GM19043 (cell line): ENCODE measurements at regions not wholly inside any gene's neighbourhood (a gene's known extent, or its start where the extent isn't known, plus 50 kb on each side); places are given as distances from the start of the nearest gene placed in this dataset.
A peak's percentile ranks its signal among the peaks of the same experiment; 100 is the strongest.

ENCODE experiments used
- ATAC-seq: cut with Tn5 transposase; IDR thresholded peaks from one replicate; pipeline ENCODE4 v1.9.1; 2021; ENCODE audit warnings: low read depth; ENCODE audit not compliant: unreplicated experiment

DNA sequence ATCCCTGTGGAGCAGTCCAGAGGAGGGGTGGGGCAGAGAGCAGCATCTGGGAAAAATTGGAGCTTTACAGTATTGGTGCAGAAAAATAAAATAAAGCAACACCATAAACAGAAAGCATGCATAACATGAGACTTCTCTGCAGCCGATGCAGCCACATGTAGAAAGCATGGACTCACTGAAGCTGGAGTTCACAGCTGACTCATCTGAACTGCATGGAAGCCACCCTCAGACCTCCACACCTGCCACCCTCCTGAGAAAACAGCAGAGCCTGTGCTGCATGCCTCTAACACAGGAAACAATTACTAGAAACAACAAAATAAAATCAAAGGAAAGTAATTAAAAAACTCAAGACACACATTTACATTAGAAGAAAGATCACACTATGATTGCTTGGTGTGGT lies 169.4 kb upstream of the ALKAL2 start:
- ATAC-seq = no peak

GRCh38 chr2:455913-456312 lies 168.0 kb upstream of the ALKAL2 start:
- no peak for ATAC-seq

- ATAC-seq = no peak
These were observed 167.3 kb upstream of the ALKAL2 start for GRCh38 chr2:455015-455705.

- ATAC-seq = no peak
These were observed 165.2 kb upstream of the ALKAL2 start for GRCh38 chr2:453132-453531.

DNA sequence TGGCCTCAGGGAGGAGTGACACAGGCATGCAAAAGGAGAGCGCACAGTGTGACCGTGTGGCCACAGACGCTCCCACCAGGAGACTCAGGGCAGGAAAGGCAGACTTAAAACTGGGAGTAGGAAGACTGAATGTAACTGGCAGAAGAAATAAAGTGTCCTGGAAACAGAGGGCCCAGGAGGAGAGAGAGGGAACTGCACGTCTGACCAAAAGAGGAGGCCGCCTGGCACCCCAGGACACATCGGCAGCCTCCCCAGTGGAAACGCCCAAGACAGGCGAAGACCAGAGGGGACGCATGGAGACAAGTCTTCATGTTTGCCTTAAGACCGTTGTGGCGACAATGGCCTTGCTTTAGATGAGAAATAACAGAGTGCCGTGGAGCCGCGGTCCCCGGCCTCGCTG lies 163.6 kb upstream of the ALKAL2 start:
- ATAC-seq = no peak

GRCh38 chr2:449246-450067 lies 161.6 kb upstream of the ALKAL2 start:
- ATAC-seq = no peak

DNA sequence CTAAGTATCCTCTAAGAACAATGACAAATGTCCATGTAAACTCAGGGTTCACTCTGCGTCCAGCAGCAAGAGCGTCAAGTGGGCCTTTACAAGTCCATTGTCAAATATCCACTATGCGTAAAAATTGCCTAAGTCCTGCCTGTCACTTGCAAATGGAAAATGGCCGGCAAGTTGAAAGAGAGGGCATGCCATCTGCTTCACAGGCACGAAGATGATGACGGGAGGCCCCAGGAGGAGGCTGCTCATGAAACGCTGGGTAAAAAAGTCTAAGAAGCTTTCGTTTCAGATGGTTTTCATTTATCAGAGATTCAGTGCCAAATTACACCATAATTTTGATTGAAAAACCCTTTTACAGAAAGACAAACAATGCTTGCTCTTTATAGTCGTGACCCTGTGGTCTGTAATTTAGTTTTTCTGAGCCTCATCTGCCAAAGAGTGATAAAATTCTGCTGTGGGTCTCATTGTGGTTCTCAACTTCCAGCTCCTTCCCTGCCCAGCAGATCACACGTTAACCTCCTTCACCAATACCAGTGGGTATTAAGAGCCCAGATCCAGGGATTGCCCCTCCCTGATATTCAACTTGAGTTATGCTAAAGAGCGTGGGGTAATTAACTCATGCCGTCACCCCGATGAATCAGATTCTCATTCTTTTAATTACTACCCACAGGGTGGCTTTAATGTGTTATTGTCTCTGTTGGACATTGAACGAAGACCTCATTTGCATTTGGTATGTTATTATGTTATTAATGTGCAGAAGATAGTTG lies 160.2 kb upstream of the ALKAL2 start:
- no peak for ATAC-seq

DNA sequence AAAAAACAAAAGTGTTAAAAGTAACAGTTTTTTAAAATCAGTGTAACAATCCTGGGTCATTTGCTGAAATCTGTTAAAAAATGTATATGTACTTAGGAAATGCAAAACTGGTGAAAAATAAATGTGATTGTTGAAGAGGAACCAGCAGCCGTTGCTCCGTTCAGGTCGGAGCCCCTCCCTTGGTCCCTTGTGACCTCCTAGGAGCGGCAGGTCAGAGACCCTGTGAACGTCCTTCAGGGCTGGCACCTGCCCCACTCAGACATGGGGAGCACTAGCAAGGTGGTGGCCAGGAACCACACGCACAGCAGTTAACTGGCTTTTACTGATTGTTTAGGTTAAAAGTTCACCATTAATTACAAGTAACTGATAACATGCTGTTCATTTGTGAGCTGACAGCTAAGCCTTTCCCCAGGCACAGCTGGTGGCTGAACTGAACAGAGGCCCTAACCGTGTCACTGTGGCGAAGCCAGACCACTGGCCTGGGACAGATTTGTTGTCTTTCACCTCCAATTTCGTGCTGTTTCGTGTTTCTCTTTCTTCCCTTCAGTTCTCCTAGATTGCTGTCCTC lies 159.2 kb upstream of the ALKAL2 start:
- ATAC-seq = no peak

GRCh38 chr2:446303-446874 lies 158.5 kb upstream of the ALKAL2 start:
- no peak for ATAC-seq

- no peak for ATAC-seq
These were observed 158.0 kb upstream of the ALKAL2 start for GRCh38 chr2:445896-446295.

DNA sequence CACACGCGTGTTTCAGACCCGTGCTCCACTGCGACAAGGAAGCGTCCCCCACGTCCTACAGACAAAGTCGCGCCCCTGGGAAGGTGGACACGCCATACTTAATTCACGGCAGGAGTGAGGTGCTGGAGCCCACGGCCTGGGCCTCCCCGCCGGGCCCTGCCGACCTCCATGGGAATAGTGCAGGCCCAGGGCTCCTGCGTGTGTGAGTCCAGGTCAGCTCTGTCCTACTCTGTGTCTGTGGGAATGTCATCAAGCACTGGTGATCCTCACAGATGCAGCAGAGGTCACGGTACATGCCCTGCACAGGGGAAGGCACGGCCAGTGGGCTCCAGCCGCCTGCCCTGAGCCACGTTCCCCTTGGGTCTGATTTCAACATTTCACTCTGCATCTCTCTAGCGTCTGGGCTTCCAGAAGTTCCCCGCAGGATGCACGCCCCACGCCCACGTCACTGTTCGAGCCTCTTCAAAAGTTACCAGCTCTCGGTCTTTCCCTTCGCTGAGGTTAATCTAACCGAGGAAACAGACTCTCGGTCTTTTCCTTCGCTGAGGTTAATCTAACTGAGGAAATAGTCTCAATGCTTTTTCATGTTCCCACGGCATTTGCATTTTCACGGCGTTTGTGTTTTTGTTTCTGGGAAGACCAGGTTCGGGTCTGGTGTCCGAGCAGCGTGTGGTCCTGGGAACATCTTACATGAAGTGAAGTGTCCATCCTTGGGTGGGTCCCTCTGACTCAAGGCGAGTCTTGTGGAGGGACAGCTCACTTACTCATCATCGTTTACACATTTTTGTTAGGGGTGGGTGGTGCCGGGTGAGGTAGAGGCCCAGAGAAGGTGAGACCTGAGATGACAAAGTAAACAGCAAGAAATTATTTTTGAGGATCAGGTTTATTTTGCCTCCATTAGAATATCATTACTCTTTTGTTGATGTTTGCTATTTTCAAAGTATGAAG lies 157.3 kb upstream of the ALKAL2 start:
- no peak for ATAC-seq

DNA sequence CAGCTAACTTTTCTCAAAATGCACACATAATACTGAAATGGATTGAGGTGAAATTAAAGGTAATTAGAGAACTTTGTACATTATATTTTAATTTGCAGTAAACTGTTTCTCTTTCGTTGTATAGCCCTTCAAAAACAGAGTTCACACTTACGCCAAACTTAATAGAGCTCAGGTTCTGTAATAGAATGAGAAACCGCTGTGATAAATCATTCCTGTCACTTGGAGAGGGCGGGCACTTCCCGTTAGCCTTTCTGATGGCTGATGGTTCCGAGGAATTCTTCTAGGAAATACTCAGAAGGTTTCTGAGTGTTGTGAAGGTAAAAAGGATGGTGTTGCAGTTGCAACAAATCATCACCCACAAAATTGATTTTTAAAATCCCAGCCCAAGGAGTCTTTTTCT lies 155.8 kb upstream of the ALKAL2 start:
- no peak for ATAC-seq

GRCh38 chr2:443216-443615 lies 155.3 kb upstream of the ALKAL2 start:
- no peak for ATAC-seq

- no peak for ATAC-seq
These were observed 153.5 kb upstream of the ALKAL2 start for GRCh38 chr2:441258-442022.

DNA sequence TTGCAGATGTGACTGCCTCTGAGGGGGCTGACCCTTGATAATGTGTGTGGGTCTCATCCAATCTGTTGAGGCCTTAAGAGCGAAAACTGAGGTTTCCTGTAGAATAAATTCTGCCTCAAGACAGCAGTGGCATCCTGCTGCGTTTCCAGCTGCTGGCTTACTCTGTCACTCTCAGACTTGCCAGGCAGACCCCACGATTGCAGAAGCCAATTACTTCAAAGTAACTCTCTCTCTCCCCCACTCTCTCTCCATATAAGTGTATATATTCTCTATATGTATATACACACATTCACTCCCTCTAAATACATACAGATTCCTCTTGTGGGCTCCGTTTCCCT lies 152.5 kb upstream of the ALKAL2 start:
- no peak for ATAC-seq

DNA sequence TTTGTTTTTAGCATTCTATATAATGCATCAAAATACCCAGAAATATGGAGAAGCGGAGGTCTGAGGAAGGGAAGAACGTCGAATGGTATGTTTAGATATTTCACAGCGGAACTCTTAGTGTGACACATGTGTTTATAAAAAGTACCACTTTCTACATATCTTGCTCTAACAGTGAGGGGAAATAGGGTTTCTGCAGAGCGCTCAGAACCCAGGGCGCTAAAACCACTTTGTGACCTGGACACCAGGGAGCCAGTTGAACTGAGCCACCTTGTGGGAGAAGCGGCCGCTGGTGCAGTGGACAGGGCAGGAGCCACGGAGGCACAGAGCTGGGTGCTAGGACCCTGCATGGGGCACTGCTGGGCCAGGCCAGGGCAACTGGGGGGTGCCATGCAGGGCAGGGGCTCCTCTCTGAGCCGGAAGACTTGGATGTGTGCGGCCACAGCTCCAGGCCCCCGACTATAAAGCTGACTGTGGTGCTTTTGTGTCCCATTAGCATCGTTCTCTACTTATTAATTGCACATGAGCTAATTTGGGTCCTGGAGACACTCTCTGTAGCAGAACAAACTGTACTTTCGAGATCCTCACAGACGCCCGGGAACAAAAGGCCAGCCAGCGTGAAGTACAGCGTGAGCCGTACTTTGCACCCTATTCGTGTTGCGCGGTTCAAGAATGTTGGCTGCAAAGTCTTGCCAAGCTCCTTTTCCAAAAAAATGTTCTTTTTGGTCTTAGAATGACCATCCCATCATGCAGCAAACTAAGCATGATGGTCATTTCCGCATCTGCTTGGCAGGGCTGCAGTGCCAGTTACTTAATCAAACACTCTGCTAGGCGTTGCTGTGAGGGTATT lies 151.9 kb upstream of the ALKAL2 start:
- ATAC-seq = no peak

DNA sequence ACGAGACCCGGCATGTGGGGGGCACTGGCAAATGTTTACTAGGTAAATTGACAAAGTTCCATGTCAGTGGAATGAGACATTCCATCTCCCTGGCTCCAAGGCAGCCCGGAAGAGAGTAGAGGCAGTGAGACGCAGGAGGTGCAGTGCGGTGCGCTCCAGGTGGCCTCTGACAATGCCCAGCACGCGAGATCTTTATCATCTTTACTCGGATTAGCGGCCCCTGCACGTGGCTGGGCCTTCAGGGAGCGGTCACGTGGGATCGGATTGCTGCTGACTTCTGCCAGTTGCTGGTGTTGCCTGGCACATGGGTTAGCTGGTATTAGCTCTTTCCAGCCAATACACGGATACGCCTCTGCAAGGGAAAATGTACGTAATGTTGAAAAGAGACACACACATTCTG lies 151.2 kb upstream of the ALKAL2 start:
- no peak for ATAC-seq

DNA sequence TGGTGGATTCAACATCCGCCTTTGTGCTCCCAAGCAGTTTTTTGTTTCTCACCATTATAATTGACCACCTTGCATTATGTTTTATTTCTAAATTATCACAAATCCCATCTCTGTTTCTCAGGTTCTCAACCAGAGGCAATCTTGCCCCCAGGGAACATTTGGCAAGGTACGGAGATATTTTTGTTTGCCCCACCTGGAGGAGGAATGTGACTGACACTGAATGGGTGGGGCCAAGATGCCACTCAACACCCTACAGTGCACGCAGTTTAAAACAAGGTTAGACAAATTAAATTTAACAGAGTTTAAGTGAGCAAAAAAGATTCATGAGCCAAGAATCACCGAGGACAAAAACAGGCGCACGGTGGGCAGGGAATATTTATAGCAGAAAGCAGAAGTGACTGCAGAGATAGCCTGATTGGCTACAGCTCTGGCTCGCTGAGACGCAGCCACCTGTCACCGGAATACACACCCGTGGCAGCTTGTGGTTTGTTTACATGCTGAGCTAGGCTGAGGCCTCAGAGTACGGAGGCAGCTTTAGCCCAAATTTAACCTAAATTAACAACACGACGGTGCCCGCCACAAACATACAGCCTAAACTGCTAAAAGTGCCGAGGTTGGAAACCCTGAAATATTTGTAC lies 150.0 kb upstream of the ALKAL2 start:
- ATAC-seq = peak; percentile 98
